ENCODE measurements at regions not wholly inside any gene's neighbourhood (a gene's known extent, or its start where the extent isn't known, plus 50 kb on each side); places are given as distances from the start of the nearest gene placed in this dataset.
"Not testable (repeated sequence)": the region's sequence is repeated elsewhere in the genome, so short reads cannot be mapped to it uniquely, and the experiment has no call there.

DNA sequence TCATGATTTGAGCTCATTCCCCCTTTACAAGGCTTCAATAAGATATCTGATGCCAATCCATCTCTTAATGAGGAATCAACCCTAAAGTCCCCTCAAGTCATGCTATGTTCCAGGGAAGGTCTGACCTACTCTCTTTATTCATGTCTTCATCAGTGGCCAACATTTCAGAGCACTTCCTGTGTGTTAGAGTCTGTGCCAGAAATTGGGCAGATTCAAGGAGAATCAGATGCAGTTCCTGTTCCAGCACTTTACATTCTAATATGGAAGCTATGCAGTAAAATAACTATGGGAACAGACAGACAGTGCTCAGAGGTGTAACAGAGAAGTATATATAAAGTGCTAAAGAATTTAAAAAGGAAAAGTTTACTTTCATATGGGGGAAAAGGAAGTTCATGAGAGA, 193.4 kb upstream of the NR4A3 start:
- DNase-seq (ENCODE audit: low read depth, low spot score), result no peak

DNA sequence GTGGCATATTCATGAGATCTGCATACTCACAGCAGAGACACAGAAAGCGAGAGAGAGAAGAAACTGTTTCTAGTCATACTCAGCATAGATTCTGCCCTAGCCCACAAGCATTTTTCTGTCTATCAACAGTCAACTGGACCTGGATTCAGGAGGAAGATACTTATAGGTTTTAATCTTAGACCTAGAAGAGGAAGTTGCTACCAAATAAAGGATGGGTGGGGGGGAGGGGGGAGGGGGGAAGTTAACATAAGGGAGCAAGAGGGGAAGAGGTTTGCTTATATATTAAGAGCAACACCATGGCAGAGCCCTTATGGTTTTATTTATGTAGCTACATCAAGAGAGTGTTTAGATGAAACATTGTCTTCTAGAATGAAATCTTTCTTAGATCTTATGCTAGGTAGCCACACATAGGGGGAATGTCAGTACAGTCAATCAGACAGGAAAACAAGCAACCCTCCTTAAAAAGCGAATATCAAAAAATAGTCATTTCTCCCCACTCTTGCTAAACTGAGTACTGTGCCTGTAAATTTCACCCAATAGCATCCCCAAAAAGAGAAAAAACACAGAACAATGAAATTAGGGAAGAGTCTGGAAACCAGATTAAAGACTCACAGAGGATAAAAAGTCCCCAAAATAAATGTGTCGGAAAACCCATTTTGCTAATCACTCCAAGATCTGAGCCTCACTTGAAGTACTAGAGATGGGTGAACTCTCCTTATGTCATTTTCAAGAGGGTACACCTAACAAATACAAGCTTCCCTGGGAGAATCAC, 192.7 kb upstream of the NR4A3 start:
- DNase-seq (ENCODE audit: low read depth, low spot score), result no peak

GRCh38 chr9:99632349-99633038, 189.2 kb upstream of the NR4A3 start:
- no peak for DNase-seq (ENCODE audit: low read depth, low spot score)

- DNase-seq (ENCODE audit: low read depth, low spot score), result no peak
Measured at GRCh38 chr9:99633265-99633664, 188.4 kb upstream of the NR4A3 start.

DNA sequence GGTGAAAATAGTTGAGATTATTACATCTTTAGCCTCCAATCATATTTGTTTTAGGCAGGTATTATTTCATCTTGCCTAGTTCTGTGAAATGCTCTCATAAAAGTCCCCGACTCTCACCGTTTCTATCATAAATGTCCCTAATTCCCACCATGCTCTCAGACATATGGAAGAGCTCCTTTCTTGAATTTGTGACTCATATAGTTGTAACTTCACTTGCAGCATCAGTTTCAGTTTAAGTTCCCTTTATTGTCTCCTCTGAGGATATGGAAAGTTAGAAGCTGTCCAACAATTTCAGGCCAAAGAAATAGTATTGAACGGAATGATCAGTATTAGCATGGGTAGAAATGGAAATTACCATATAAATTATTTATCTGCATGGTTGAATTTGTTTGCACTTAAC, 187.5 kb upstream of the NR4A3 start:
- DNase-seq (ENCODE audit: low read depth, low spot score), result no peak

GRCh38 chr9:99635032-99635431, 186.7 kb upstream of the NR4A3 start:
- DNase-seq (ENCODE audit: low read depth, low spot score), result no peak

GRCh38 chr9:99637641-99638040, 184.0 kb upstream of the NR4A3 start:
- DNase-seq (ENCODE audit: low read depth, low spot score), result no peak

DNA sequence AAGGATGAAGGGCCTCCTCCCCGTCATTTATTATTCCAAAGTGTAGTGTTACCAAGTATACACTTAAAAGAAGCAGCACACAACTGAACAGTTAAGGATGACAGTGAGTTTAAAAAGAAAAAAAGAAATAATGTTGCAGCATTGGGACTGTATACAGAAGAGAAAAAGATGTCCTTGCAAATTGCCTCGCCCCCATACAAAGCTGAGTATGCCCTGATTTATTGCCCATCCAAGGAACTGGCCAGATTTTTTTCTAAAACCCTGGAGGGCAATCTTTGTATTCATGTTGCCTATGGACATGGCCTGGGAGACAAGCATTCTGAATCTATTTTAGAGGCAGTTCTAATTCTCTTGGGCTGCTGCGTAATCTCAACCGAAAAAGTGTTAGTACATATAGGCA, 182.7 kb upstream of the NR4A3 start:
- no peak for DNase-seq (ENCODE audit: low read depth, low spot score)

DNA sequence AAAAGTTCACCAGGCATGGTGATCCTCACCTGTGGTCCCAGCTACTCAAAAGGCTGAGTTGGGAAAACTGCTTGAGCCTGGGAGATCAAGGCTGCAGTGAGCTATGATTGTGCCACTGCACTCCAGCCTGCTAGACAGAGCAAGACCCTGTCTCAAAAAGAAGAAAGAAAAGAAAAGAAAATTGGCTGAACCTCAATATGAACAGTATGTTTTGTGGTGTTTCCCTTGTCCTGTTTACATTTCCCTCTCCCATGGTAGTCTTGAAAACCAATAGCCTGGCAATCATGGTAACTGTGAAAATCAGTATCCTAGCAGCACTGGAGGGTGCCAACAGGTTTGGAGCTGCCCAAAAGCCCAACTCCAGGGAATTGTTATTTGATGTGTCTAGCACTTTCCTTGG, 174.1 kb upstream of the NR4A3 start:
- no peak for DNase-seq (ENCODE audit: low read depth, low spot score)

DNA sequence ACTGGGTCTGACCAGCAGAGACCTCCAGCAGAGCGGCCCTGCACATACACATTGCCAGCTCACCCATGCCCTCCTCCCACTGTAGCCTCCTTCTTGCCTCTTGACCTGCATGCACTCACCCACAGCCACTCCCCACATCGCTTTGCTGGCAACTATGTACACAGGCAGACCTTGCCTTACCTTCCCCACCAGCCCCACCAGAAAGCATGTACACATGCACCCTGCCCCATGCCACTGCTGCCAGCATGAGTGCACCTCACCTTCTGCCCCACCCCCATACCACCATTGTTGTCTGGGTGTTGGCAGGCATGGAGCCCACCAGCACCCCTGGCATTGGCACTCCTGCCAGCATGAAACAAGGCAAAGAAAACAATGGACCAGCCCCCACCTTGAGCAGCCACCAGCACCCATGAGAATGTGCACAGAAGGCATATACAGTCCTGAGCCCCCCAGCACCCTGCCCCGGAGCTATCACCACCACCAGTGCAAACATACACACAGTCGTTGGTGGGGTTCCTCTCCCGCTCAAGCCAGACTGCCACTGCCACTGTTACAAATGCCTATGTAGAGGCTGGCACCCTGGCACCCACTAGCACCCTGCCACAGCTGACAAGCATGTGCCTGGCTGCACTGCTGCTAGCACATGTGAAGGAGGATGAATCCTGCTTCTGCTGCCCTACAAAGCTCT, 171.4 kb upstream of the NR4A3 start:
- no peak for DNase-seq (ENCODE audit: low read depth, low spot score)

- no peak for DNase-seq (ENCODE audit: low read depth, low spot score)
Measured at GRCh38 chr9:99660191-99660636, 161.5 kb upstream of the NR4A3 start.

GRCh38 chr9:99663297-99663696, 158.4 kb upstream of the NR4A3 start:
- no peak for DNase-seq (ENCODE audit: low read depth, low spot score)

DNA sequence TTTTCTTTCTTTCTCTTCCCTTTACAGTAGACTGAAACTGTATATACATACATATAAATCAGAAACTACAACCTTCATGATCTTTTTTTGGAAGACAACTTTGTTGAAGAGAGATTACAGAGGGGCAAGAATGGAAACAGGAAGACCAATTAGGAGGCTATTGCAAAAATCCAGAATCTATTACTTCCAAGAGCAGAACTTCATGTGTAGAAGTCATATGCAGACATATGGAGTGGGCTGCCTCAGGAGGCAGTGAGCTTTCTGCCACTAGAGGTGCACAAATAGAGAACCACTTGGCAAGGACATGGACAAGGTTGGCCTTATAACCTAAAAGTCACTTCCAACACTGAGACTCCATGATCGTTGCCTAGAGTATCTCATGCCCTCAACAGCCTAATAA, 157.8 kb upstream of the NR4A3 start:
- DNase-seq (ENCODE audit: low read depth, low spot score), result no peak

DNA sequence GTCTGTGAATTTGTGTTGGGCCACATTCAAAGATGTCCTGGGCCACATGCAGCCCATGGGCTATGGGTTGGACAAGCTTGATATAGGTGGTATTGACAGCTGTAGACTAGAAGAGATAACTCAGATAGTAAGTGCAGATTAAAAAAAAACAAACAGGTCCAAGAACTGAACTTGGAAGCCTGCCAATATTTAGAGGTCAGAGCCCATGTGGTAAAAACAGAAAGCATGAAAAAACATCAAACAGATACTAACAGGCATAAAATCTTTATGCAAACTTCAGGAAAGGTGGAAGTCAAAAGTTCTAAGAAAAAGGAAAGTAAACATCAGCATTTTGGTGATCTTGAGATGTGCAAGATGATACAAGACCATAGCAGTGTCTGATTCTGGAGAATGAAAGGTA, 155.1 kb upstream of the NR4A3 start:
- no peak for DNase-seq (ENCODE audit: low read depth, low spot score)

- DNase-seq (ENCODE audit: low read depth, low spot score), result not testable (repeated sequence)
Measured at GRCh38 chr9:99670886-99671285, 150.8 kb upstream of the NR4A3 start.

DNA sequence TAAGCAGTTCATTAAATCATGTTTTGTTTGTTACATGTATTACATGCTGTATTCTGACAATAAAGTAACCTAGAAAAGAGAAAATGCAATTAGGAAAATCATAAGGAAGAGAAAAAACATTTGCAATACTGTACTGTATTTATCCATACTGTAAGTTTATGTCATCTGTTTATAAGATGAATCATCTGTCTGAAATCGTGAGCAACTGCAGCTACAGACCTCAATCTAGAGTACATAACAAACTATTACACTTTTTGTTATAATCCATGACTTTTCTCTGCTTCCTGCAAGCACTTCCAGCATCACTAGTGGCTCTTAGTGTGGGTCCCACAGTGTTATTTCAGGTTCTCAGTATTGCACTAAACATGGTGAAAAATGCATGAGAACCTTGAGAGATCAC, 144.4 kb upstream of the NR4A3 start:
- no peak for DNase-seq (ENCODE audit: low read depth, low spot score)

- DNase-seq (ENCODE audit: low read depth, low spot score), result no peak
Measured at GRCh38 chr9:99678566-99678965, 143.1 kb upstream of the NR4A3 start.

GRCh38 chr9:99680191-99680590, 141.5 kb upstream of the NR4A3 start:
- DNase-seq (ENCODE audit: low read depth, low spot score), result no peak

DNA sequence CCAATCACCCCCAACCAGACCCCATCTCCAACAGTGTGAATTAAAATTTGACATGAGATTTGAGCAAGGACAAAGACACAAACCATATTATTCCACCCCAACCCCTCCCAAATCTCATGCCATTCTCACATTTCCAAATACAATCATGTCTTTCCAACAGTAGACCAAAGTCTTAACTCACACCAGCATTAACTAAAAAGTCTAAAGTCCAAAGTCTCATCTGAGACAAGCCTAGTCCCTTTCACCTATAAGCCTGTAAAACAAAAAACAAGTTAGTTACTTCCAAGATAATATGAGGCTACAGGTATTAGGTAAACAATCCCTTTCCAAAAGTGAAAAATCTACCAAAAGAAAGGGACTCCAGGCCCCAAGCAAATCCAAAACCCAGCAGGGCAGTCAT, 140.6 kb upstream of the NR4A3 start:
- DNase-seq (ENCODE audit: low read depth, low spot score), result no peak

- DNase-seq (ENCODE audit: low read depth, low spot score), result no peak
Measured at GRCh38 chr9:99682378-99682777, 139.3 kb upstream of the NR4A3 start.

DNA sequence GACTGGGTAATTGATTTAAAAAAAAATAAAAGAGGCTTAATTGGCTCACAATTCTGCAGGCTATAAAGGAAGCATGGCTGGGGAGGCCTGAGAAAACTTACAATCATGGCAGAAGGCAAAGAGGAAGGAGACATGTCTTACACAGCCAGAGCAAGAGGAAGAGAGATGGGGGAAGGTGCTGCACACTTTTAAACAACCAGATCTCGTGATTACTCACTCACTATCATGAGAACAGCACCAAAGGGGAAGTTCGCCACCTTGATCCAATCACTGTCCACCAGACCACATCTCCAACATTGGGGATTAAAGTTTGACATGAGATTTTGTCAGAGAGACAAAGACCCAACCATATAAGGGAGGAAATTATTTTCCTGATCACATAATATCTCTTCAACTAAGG, 138.8 kb upstream of the NR4A3 start:
- no peak for DNase-seq (ENCODE audit: low read depth, low spot score)

DNA sequence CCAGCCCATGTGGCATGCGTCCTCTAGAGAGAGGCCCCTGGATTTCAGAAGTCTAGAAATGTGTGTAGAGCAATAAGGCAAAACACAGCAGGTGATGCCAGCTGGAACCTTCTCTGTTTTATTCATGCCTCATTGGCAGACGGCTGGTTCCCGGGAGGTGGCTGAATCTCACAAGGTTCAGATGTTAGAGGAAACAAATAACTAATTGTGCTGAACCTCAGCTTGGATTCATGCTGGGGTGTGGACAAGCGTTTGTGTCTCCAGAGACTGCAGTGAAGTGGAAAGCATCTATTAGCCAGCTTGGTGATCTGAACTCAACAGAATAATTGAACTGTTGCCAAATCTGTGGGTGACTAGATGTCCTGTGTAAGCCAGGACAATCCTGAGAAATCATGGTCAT, 131.1 kb upstream of the NR4A3 start:
- DNase-seq (ENCODE audit: low read depth, low spot score), result no peak

DNA sequence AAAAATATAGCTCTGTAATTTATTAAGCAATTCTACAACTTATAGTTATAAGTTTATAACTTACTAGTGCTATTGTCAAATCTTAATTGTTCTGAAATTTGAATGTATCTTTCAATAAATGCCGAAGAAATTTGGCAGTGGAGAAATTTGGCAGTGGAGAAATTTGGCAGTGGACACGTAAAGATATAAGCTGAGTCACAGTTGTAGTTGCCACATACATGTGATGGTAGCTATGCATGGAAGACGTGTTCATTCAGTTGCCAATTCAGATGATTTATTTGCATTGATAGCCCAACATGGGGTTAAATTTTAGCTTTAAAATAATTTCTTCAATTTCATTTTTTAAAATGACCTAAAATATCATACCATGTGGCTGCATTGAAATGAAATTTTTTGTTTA, 127.8 kb upstream of the NR4A3 start:
- DNase-seq (ENCODE audit: low read depth, low spot score), result no peak

Data from ELF-1 (cell line).